Activated naive CD8-positive, alpha-beta T cell treated with anti-CD3 and anti-CD28 coated beads, Interleukin-2, amount 50 U/mL, for 24 hours (primary cell): ENCODE measurements at regions not wholly inside any gene's neighbourhood (a gene's known extent, or its start where the extent isn't known, plus 50 kb on each side); places are given as distances from the start of the nearest gene placed in this dataset.

Experiments
- ATAC-seq: fragments of 150-1000 bp; cut with Tn5 transposase; one replicate; pipeline ENCODE4 v1.10.0; 2021
- DNase-seq: peaks from one replicate; pipeline ENCODE4 v3.0.0; 2021
- H3K27ac Mint-ChIP-seq: one replicate; pipeline ENCODE4 v1.8.0; 2021; ENCODE audit warnings: mild to moderate bottlenecking, mixed read lengths
- H3K27me3 Mint-ChIP-seq: one replicate; pipeline ENCODE4 v1.8.0; 2021; ENCODE audit warnings: mixed read lengths
- H3K36me3 Mint-ChIP-seq: one replicate; pipeline ENCODE4 v1.8.0; 2021; ENCODE audit warnings: low read depth, mixed read lengths
- H3K4me1 Mint-ChIP-seq: one replicate; pipeline ENCODE4 v1.8.0; 2021; ENCODE audit warnings: mixed read lengths
- H3K4me3 Mint-ChIP-seq: one replicate; pipeline ENCODE4 v1.8.0; 2021; ENCODE audit warnings: mild to moderate bottlenecking, moderate library complexity, mixed read lengths
- H3K9me3 Mint-ChIP-seq: one replicate; pipeline ENCODE4 v1.8.0; 2021; ENCODE audit warnings: mixed read lengths

- H3K4me3 Mint-ChIP-seq: no peak overlapping the region
- no peaks in the 10 kb centered on the region for H3K27me3 Mint-ChIP-seq
- no peaks in the 10 kb centered on the region for H3K4me1 Mint-ChIP-seq
- no peak for DNase-seq
- peaks cover 8% of the 10 kb centered on the region for H3K9me3 Mint-ChIP-seq
- H3K27ac Mint-ChIP-seq: no peak overlapping the region
- ATAC-seq: no peak
- no peaks in the 10 kb centered on the region for H3K36me3 Mint-ChIP-seq
Observed at GRCh38 chr5:145105384-145105783, 729.8 kb downstream of the PRELID2 start.

DNA sequence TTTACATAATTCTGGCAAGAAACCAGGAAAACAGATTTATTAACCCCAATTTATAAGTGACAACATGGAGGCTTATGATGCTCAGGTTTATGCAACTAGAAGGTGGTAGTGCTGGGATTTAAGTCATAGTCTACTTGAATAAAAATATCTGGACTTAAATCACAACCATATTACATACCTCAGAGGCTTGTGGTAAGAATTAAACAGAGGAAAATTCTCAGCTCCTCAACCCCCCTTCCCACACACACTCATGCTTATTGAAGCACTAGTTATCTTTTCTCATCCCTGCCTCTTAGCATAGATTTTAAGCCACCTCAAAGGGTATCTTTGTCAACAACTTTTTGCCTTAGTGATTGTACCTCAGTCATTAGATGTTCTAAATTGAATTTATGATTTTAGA lies 731.0 kb downstream of the PRELID2 start:
- ATAC-seq (no peak), DNase-seq (no peak)
- peaks cover 5% of the 10 kb centered on the region for H3K9me3 Mint-ChIP-seq
- H3K27ac Mint-ChIP-seq: no peak overlapping the region
- no peaks in the 10 kb centered on the region for H3K4me1 Mint-ChIP-seq
- H3K4me3 Mint-ChIP-seq: no peak overlapping the region
- no peaks in the 10 kb centered on the region for H3K36me3 Mint-ChIP-seq
- H3K27me3 Mint-ChIP-seq: no peaks in the 10 kb centered on the region

- peaks cover 13% of the 10 kb centered on the region for H3K9me3 Mint-ChIP-seq
- H3K4me3 Mint-ChIP-seq: no peak overlapping the region
- no peaks in the 10 kb centered on the region for H3K4me1 Mint-ChIP-seq
- DNase-seq (no peak), ATAC-seq (no peak)
- no peak overlapping the region for H3K27ac Mint-ChIP-seq
- H3K36me3 Mint-ChIP-seq: no peaks in the 10 kb centered on the region
- H3K27me3 Mint-ChIP-seq: no peaks in the 10 kb centered on the region
Observed at GRCh38 chr5:145101246-145101645, 733.9 kb downstream of the PRELID2 start.

- no peaks in the 10 kb centered on the region for H3K4me1 Mint-ChIP-seq
- DNase-seq (no peak), ATAC-seq (no peak)
- H3K4me3 Mint-ChIP-seq: no peak overlapping the region
- no peak overlapping the region for H3K27ac Mint-ChIP-seq
- no peaks in the 10 kb centered on the region for H3K27me3 Mint-ChIP-seq
- H3K9me3 Mint-ChIP-seq: peaks cover 31% of the 10 kb centered on the region
- no peaks in the 10 kb centered on the region for H3K36me3 Mint-ChIP-seq
Observed at GRCh38 chr5:145090115-145090514, 745.0 kb downstream of the PRELID2 start.

DNA sequence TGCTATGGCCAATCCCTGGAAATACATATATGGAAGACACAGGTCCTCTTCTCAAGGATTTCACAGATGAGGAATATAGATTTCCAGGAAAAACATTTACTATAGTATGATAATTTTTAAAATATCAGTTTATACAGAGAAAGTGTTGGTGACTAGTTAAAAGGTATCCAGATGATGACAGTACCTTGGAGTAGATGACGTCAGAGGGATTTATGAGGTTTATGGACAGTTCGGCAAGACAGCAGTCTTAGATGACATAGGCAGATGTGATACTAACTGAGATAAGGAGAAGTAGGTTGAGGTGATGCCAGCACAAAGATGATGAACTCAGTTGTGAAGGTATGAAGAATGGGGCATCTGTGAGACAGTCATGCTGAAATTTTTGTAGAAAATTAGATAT lies 750.3 kb downstream of the PRELID2 start:
- Mint-ChIP-seq H3K27me3 (no peaks in the 10 kb centered on the region), H3K4me1 (no peaks in the 10 kb centered on the region), H3K27ac (no peak overlapping the region), H3K9me3 (peaks cover 18% of the 10 kb centered on the region), H3K36me3 (no peaks in the 10 kb centered on the region), H3K4me3 (no peak overlapping the region)
- DNase-seq: no peak
- no peak for ATAC-seq

DNA sequence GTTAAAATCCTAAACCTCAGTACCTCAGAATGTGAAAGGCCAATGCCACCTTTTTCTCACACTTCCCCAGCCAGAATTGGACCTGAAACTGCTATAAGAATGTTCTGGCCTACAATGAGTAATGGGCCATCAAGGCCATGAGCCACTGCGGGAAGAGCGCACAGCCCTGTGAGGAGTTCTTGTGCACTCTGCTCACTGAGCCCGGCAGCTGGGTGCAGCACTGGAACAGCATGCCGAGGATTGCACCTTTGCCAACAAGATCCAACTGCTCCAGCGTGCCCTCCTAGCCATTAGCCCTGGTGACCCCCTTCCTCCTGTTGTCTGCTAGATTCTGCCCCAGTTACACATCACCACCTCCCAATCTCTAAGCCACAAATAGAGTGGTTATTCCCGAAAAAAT lies 758.1 kb downstream of the PRELID2 start:
- H3K4me1 Mint-ChIP-seq: no peaks in the 10 kb centered on the region
- H3K27ac Mint-ChIP-seq: no peak overlapping the region
- no peak for DNase-seq
- ATAC-seq: no peak
- no peaks in the 10 kb centered on the region for H3K36me3 Mint-ChIP-seq
- no peaks in the 10 kb centered on the region for H3K27me3 Mint-ChIP-seq
- no peak overlapping the region for H3K4me3 Mint-ChIP-seq
- peaks cover 4% of the 10 kb centered on the region for H3K9me3 Mint-ChIP-seq

- Mint-ChIP-seq H3K27ac (no peak overlapping the region), H3K36me3 (no peaks in the 10 kb centered on the region), H3K27me3 (no peaks in the 10 kb centered on the region), H3K4me3 (no peak overlapping the region), H3K9me3 (no peaks in the 10 kb centered on the region), H3K4me1 (no peaks in the 10 kb centered on the region)
- no peak for DNase-seq
- no peak for ATAC-seq
Observed at GRCh38 chr5:145076040-145076439, 759.1 kb downstream of the PRELID2 start.

DNA sequence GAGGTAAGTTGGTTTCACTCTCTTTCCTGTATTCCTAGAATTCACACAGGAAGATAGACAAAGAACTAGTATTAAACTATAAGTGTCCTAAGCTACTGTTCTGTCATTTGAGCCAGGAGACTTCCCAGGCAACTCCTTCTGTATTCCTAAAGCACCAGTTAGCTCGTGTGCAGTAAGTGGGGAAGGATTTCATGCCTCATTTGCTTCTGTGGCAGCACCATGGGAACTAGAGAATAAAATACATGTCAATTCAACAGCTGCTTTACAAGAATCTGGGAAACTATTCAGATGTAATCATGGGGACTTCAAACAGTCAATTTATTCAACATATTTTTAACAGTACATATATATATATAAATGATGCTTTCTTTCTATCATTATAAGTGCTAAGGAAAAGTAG lies 762.3 kb downstream of the PRELID2 start:
- Mint-ChIP-seq H3K4me1 (no peaks in the 10 kb centered on the region), H3K4me3 (no peak overlapping the region), H3K27ac (no peak overlapping the region), H3K27me3 (no peaks in the 10 kb centered on the region), H3K36me3 (no peaks in the 10 kb centered on the region), H3K9me3 (peaks cover under 1% of the 10 kb centered on the region)
- DNase-seq: no peak
- no peak for ATAC-seq

GRCh38 chr5:145068721-145069120 lies 766.4 kb downstream of the PRELID2 start:
- DNase-seq: no peak
- peaks cover 4% of the 10 kb centered on the region for H3K9me3 Mint-ChIP-seq
- no peaks in the 10 kb centered on the region for H3K27me3 Mint-ChIP-seq
- H3K4me1 Mint-ChIP-seq: no peaks in the 10 kb centered on the region
- H3K27ac Mint-ChIP-seq: no peak overlapping the region
- no peak overlapping the region for H3K4me3 Mint-ChIP-seq
- H3K36me3 Mint-ChIP-seq: no peaks in the 10 kb centered on the region
- no peak for ATAC-seq

GRCh38 chr5:145062280-145063062 lies 772.7 kb downstream of the PRELID2 start:
- no peak for ATAC-seq

GRCh38 chr5:145056800-145057199 lies 778.3 kb downstream of the PRELID2 start:
- Mint-ChIP-seq H3K27ac (no peak overlapping the region), H3K27me3 (no peaks in the 10 kb centered on the region), H3K36me3 (no peaks in the 10 kb centered on the region), H3K9me3 (peaks cover 3% of the 10 kb centered on the region), H3K4me1 (no peaks in the 10 kb centered on the region), H3K4me3 (no peak overlapping the region)
- DNase-seq (no peak), ATAC-seq (peak; percentile 20)

More at GRCh38 chr5:145062280-145063062, 772.7 kb downstream of the PRELID2 start:
- no peak overlapping the region for H3K27ac Mint-ChIP-seq
- no peak for DNase-seq
- H3K4me3 Mint-ChIP-seq: no peak overlapping the region
- no peaks in the 10 kb centered on the region for H3K4me1 Mint-ChIP-seq
- no peaks in the 10 kb centered on the region for H3K9me3 Mint-ChIP-seq
- no peaks in the 10 kb centered on the region for H3K27me3 Mint-ChIP-seq
- H3K36me3 Mint-ChIP-seq: no peaks in the 10 kb centered on the region

DNA sequence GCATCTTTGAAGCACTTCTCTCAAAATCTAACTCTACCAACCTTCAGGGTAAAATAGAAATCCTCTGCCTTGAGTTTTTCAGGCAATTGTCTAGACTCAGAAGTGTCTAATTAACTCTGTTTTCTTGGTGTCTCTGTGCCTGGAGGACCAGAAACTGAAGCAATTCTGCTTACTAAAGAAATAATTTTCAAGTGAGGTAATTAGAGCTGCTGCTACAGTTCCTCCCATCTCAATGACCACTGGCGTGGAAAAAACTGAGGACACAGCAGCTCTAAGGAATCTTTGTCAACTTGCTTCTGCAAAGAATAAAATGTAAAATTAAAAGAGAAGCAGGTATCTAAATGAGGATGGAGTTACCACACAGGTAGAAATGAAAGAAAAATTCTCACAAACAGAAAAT lies 785.0 kb downstream of the PRELID2 start:
- H3K4me1 Mint-ChIP-seq: no peaks in the 10 kb centered on the region
- H3K27me3 Mint-ChIP-seq: no peaks in the 10 kb centered on the region
- no peak overlapping the region for H3K27ac Mint-ChIP-seq
- ATAC-seq: no peak
- no peak for DNase-seq
- no peak overlapping the region for H3K4me3 Mint-ChIP-seq
- peaks cover 6% of the 10 kb centered on the region for H3K9me3 Mint-ChIP-seq
- no peaks in the 10 kb centered on the region for H3K36me3 Mint-ChIP-seq

DNA sequence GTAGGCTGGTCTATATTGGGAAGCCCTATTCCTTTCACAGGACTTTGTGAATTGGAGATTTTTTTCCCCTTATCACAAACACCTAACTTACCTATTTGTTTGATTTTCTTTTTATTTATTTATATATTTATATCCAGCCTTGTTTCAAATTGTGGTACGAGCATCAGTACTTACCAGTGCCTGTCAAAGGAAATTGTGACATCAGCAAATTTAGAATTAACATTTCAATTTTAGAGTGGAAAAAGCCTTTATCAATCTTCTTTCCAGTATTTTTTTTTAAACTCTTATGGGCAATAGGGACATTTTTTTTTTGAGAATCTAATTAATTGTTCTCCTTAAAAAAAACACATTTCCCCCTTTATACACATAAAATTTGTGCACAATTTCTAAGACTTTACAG lies 790.2 kb downstream of the PRELID2 start:
- no peaks in the 10 kb centered on the region for H3K4me1 Mint-ChIP-seq
- H3K27me3 Mint-ChIP-seq: no peaks in the 10 kb centered on the region
- H3K4me3 Mint-ChIP-seq: no peak overlapping the region
- ATAC-seq (no peak), DNase-seq (no peak)
- H3K36me3 Mint-ChIP-seq: no peaks in the 10 kb centered on the region
- no peak overlapping the region for H3K27ac Mint-ChIP-seq
- H3K9me3 Mint-ChIP-seq: peaks cover 9% of the 10 kb centered on the region

DNA sequence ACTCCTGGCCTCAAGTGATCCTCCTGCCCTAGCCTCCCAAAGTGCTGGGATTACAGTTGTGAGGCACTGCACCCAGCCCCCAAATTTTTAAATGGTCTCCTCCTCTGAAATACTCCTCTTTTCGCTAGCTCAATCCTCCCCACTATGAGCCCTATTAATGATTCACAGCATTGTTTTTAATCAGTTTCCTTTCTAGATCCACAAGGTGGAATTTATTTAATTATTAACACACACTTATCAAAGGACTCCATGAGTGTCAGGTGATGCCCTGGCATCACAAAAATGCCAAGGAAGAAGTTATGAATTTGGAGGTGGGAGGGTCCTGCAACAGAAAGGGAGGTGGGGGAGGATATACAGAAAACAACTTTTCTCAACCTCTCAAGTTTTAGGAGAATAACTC lies 806.5 kb downstream of the PRELID2 start:
- ATAC-seq (no peak), DNase-seq (no peak)
- Mint-ChIP-seq H3K9me3 (peaks cover 4% of the 10 kb centered on the region), H3K4me3 (no peak overlapping the region), H3K4me1 (no peaks in the 10 kb centered on the region), H3K27me3 (no peaks in the 10 kb centered on the region), H3K36me3 (no peaks in the 10 kb centered on the region), H3K27ac (no peak overlapping the region)

GRCh38 chr5:145027286-145027685 lies 807.9 kb downstream of the PRELID2 start:
- Mint-ChIP-seq H3K27ac (no peak overlapping the region), H3K9me3 (peaks cover 4% of the 10 kb centered on the region), H3K36me3 (no peaks in the 10 kb centered on the region), H3K4me1 (no peaks in the 10 kb centered on the region), H3K4me3 (no peak overlapping the region), H3K27me3 (no peaks in the 10 kb centered on the region)
- ATAC-seq: no peak
- no peak for DNase-seq

GRCh38 chr5:145025775-145026174 lies 809.4 kb downstream of the PRELID2 start:
- no peaks in the 10 kb centered on the region for H3K4me1 Mint-ChIP-seq
- no peak overlapping the region for H3K27ac Mint-ChIP-seq
- DNase-seq (no peak), ATAC-seq (no peak)
- peaks cover 4% of the 10 kb centered on the region for H3K9me3 Mint-ChIP-seq
- no peaks in the 10 kb centered on the region for H3K27me3 Mint-ChIP-seq
- no peaks in the 10 kb centered on the region for H3K36me3 Mint-ChIP-seq
- no peak overlapping the region for H3K4me3 Mint-ChIP-seq
